ENCODE measurements at regions not wholly inside any gene's neighbourhood (a gene's known extent, or its start where the extent isn't known, plus 50 kb on each side); places are given as distances from the start of the nearest gene placed in this dataset.
"Not testable (repeated sequence)": the region's sequence is repeated elsewhere in the genome, so short reads cannot be mapped to it uniquely, and the experiment has no call there.

- H3K9me3 ChIP-seq (ENCODE audit: control insufficient read depth, low read length), result peaks cover 12% of the 10 kb centered on the region
- DNase-seq (ENCODE audit: low read depth), result no peak
- no peaks in the 10 kb centered on the region for H3K36me3 ChIP-seq (ENCODE audit: control insufficient read depth, insufficient read depth, low read length, severe bottlenecking)
- no peaks in the 10 kb centered on the region for H3K27me3 ChIP-seq (replicated peaks; ENCODE audit: control insufficient read depth, insufficient read depth, low read length)
- H3K4me3 ChIP-seq (ENCODE audit: low read length), result no peak overlapping the region
- H3K9ac ChIP-seq (ENCODE audit: low read length), result no peak overlapping the region
- H3K4me1 ChIP-seq (ENCODE audit: control insufficient read depth, insufficient read depth, low read length), result no peaks in the 10 kb centered on the region
Measured at GRCh38 chr2:83923531-83923930, 535.5 kb downstream of the SUCLG1 start.

DNA sequence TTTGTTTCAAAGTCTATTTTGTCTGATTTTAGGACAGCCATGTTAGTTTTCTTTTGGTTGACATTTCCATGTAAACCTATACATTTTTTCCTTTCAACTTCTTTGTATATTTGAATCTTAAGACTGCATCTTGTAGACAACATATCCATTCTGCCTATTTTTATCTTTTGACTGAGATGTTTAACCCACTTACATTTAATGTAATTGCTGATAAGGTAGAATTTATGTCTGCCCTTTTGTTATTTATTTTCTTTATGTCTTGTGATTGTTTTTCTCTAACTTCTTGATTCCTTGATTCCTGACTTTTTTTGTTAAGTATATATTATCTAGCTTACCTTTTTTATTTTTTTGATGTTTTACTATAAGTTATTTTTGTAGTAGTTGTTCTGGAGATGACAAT is 542.5 kb downstream of the SUCLG1 start:
- Histone ChIP-seq H3K36me3 (ENCODE audit: control insufficient read depth, insufficient read depth, low read length, severe bottlenecking) (no peaks in the 10 kb centered on the region), H3K9me3 (ENCODE audit: control insufficient read depth, low read length) (peaks cover 6% of the 10 kb centered on the region), H3K9ac (ENCODE audit: low read length) (no peak overlapping the region), H3K4me3 (ENCODE audit: low read length) (no peak overlapping the region), H3K27me3 (replicated peaks; ENCODE audit: control insufficient read depth, insufficient read depth, low read length) (no peaks in the 10 kb centered on the region), H3K4me1 (ENCODE audit: control insufficient read depth, insufficient read depth, low read length) (no peaks in the 10 kb centered on the region)
- no peak for DNase-seq (ENCODE audit: low read depth)

DNA sequence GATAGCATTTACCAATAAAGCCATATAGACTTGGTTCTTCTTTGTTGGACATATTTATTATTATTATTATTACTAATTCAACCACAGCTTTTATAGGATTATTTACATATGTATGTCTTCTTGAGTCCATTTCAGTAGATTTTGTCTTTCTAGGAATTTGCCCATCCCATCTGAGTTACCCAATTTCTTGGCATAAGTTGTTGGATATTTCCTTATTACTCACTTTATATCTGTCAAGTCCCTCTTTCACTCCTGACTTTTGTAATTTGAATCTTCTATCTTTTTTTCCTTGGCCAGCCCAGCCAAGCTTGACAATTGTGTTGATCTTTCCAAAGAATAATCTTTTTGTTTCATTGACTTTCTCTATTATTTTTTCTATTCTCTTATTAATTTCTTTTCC is 543.7 kb downstream of the SUCLG1 start:
- Histone ChIP-seq H3K4me1 (ENCODE audit: control insufficient read depth, insufficient read depth, low read length) (no peaks in the 10 kb centered on the region), H3K36me3 (ENCODE audit: control insufficient read depth, insufficient read depth, low read length, severe bottlenecking) (no peaks in the 10 kb centered on the region), H3K9me3 (ENCODE audit: control insufficient read depth, low read length) (no peaks in the 10 kb centered on the region), H3K27me3 (replicated peaks; ENCODE audit: control insufficient read depth, insufficient read depth, low read length) (no peaks in the 10 kb centered on the region), H3K9ac (ENCODE audit: low read length) (no peak overlapping the region), H3K4me3 (ENCODE audit: low read length) (no peak overlapping the region)
- DNase-seq (ENCODE audit: low read depth), result no peak

DNA sequence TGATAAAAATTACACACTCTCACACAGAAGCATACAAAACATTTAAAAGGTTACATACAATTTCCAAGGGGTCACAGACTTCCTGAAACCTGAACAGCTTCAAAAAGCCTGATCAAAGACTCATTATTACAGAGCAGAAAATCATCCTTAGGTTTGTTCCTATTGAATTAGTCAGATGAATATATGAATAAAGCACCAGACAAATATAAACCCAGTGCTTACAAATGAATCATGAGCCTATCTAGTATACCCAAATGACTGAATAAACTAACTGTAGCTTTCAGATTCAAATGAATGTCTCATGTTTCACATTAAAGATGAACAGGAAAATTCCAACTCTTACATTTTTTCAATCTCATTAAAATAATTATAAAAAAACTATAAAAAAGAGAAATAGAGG is 550.3 kb downstream of the SUCLG1 start:
- no peak overlapping the region for H3K9ac ChIP-seq (ENCODE audit: low read length)
- no peaks in the 10 kb centered on the region for H3K27me3 ChIP-seq (replicated peaks; ENCODE audit: control insufficient read depth, insufficient read depth, low read length)
- H3K4me1 ChIP-seq (ENCODE audit: control insufficient read depth, insufficient read depth, low read length), result no peaks in the 10 kb centered on the region
- DNase-seq (ENCODE audit: low read depth), result no peak
- no peaks in the 10 kb centered on the region for H3K36me3 ChIP-seq (ENCODE audit: control insufficient read depth, insufficient read depth, low read length, severe bottlenecking)
- H3K9me3 ChIP-seq (ENCODE audit: control insufficient read depth, low read length), result peaks cover 7% of the 10 kb centered on the region
- no peak overlapping the region for H3K4me3 ChIP-seq (ENCODE audit: low read length)

DNA sequence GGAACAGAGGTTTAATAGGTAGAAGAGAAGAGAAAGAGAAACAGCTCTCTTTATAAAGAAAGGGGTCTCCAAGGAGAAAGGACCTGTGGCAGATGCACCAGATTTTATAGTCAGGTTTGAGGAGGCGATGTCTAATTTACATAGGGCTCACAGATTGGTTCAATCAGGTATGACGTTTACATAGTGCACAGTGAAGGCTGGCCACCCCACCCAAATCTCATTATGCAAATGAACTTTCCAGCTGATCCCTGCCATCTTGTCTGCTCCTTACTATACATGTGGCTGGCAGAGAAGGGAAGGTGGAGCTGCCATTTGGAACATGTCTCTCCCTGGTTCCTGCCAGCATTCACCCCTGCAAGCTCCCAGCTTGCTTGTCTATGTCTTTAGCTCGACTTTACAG is 557.8 kb downstream of the SUCLG1 start:
- no peaks in the 10 kb centered on the region for H3K27me3 ChIP-seq (replicated peaks; ENCODE audit: control insufficient read depth, insufficient read depth, low read length)
- H3K4me1 ChIP-seq (ENCODE audit: control insufficient read depth, insufficient read depth, low read length), result no peaks in the 10 kb centered on the region
- H3K36me3 ChIP-seq (ENCODE audit: control insufficient read depth, insufficient read depth, low read length, severe bottlenecking), result no peaks in the 10 kb centered on the region
- no peak overlapping the region for H3K9ac ChIP-seq (ENCODE audit: low read length)
- no peaks in the 10 kb centered on the region for H3K9me3 ChIP-seq (ENCODE audit: control insufficient read depth, low read length)
- H3K4me3 ChIP-seq (ENCODE audit: low read length), result no peak overlapping the region
- DNase-seq (ENCODE audit: low read depth), result no peak

- Histone ChIP-seq H3K4me1 (ENCODE audit: control insufficient read depth, insufficient read depth, low read length) (no peaks in the 10 kb centered on the region), H3K4me3 (ENCODE audit: low read length) (no peak overlapping the region), H3K27me3 (replicated peaks; ENCODE audit: control insufficient read depth, insufficient read depth, low read length) (no peaks in the 10 kb centered on the region), H3K9ac (ENCODE audit: low read length) (no peak overlapping the region), H3K36me3 (ENCODE audit: control insufficient read depth, insufficient read depth, low read length, severe bottlenecking) (no peaks in the 10 kb centered on the region), H3K9me3 (ENCODE audit: control insufficient read depth, low read length) (no peaks in the 10 kb centered on the region)
- DNase-seq (ENCODE audit: low read depth), result no peak
Measured at GRCh38 chr2:83900862-83901261, 558.2 kb downstream of the SUCLG1 start.

DNA sequence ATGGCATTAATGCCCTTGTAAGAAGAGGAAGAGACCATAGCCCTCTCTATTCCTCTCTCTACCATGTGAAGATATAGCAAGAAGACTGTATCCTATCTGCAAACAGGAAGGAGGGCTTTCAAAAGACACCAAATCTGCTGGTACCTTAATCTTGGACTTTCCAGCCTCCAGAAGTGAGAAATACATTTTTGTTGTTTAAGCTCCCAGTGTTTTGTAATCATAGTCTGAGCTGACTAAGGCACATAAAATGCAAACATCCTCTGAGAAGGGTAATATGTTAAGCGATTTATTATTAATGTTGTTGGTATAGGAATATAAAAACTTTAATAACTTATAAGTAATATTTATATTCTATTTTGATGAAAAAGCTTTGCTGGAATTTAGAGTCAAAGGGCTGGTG is 559.8 kb downstream of the SUCLG1 start:
- no peaks in the 10 kb centered on the region for H3K9me3 ChIP-seq (ENCODE audit: control insufficient read depth, low read length)
- H3K4me1 ChIP-seq (ENCODE audit: control insufficient read depth, insufficient read depth, low read length), result no peaks in the 10 kb centered on the region
- no peak overlapping the region for H3K4me3 ChIP-seq (ENCODE audit: low read length)
- DNase-seq (ENCODE audit: low read depth), result no peak
- H3K9ac ChIP-seq (ENCODE audit: low read length), result no peak overlapping the region
- H3K36me3 ChIP-seq (ENCODE audit: control insufficient read depth, insufficient read depth, low read length, severe bottlenecking), result no peaks in the 10 kb centered on the region
- H3K27me3 ChIP-seq (replicated peaks; ENCODE audit: control insufficient read depth, insufficient read depth, low read length), result no peaks in the 10 kb centered on the region

GRCh38 chr2:83894976-83895375 is 564.1 kb downstream of the SUCLG1 start:
- Histone ChIP-seq H3K4me3 (ENCODE audit: low read length) (no peak overlapping the region), H3K27me3 (replicated peaks; ENCODE audit: control insufficient read depth, insufficient read depth, low read length) (no peaks in the 10 kb centered on the region), H3K4me1 (ENCODE audit: control insufficient read depth, insufficient read depth, low read length) (no peaks in the 10 kb centered on the region), H3K9ac (ENCODE audit: low read length) (no peak overlapping the region), H3K9me3 (ENCODE audit: control insufficient read depth, low read length) (no peaks in the 10 kb centered on the region), H3K36me3 (ENCODE audit: control insufficient read depth, insufficient read depth, low read length, severe bottlenecking) (no peaks in the 10 kb centered on the region)
- no peak for DNase-seq (ENCODE audit: low read depth)

- H3K9me3 ChIP-seq (ENCODE audit: control insufficient read depth, low read length), result no peaks in the 10 kb centered on the region
- H3K4me1 ChIP-seq (ENCODE audit: control insufficient read depth, insufficient read depth, low read length), result no peaks in the 10 kb centered on the region
- no peak overlapping the region for H3K9ac ChIP-seq (ENCODE audit: low read length)
- no peaks in the 10 kb centered on the region for H3K27me3 ChIP-seq (replicated peaks; ENCODE audit: control insufficient read depth, insufficient read depth, low read length)
- H3K4me3 ChIP-seq (ENCODE audit: low read length), result no peak overlapping the region
- DNase-seq (ENCODE audit: low read depth), result no peak
- no peaks in the 10 kb centered on the region for H3K36me3 ChIP-seq (ENCODE audit: control insufficient read depth, insufficient read depth, low read length, severe bottlenecking)
Measured at GRCh38 chr2:83887757-83888156, 571.3 kb downstream of the SUCLG1 start.

DNA sequence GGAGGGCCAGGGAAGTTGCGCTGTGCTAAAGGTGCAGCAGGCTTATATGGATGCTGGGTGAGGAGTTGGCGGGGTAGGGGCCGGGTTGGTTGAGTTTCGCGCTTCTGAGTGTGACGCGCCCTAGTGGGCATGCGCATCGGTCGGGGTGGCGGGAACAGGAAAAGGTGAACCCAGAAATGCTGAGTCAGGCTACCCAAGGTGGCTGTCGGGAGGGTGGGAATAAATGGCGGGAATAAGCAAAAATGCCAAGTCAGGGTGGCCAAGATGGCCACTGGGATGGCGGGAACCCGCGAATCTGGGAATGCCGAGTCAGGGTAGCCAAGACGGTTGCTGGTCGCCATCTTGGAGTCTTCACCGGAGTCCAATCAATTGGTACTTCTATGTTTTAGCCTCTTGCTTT is 580.0 kb downstream of the SUCLG1 start:
- no peak overlapping the region for H3K9ac ChIP-seq (ENCODE audit: low read length)

GRCh38 chr2:83877261-83877660 is 581.8 kb downstream of the SUCLG1 start:
- H3K9ac ChIP-seq (ENCODE audit: low read length); DNase-seq (ENCODE audit: low read depth); H3K4me1 ChIP-seq (ENCODE audit: control insufficient read depth, insufficient read depth, low read length); H3K36me3 ChIP-seq (ENCODE audit: control insufficient read depth, insufficient read depth, low read length, severe bottlenecking); H3K9me3 ChIP-seq (ENCODE audit: control insufficient read depth, low read length); H3K27me3 ChIP-seq (replicated peaks; ENCODE audit: control insufficient read depth, insufficient read depth, low read length); H3K4me3 ChIP-seq (ENCODE audit: low read length): not testable (repeated sequence)

More for the DNA sequence above, 580.0 kb downstream of the SUCLG1 start:
- Histone ChIP-seq H3K27me3 (replicated peaks; ENCODE audit: control insufficient read depth, insufficient read depth, low read length) (no peaks in the 10 kb centered on the region), H3K9me3 (ENCODE audit: control insufficient read depth, low read length) (peaks cover 2% of the 10 kb centered on the region), H3K4me3 (ENCODE audit: low read length) (no peak overlapping the region), H3K36me3 (ENCODE audit: control insufficient read depth, insufficient read depth, low read length, severe bottlenecking) (no peaks in the 10 kb centered on the region), H3K4me1 (ENCODE audit: control insufficient read depth, insufficient read depth, low read length) (no peaks in the 10 kb centered on the region)
- DNase-seq (ENCODE audit: low read depth), result no peak

DNA sequence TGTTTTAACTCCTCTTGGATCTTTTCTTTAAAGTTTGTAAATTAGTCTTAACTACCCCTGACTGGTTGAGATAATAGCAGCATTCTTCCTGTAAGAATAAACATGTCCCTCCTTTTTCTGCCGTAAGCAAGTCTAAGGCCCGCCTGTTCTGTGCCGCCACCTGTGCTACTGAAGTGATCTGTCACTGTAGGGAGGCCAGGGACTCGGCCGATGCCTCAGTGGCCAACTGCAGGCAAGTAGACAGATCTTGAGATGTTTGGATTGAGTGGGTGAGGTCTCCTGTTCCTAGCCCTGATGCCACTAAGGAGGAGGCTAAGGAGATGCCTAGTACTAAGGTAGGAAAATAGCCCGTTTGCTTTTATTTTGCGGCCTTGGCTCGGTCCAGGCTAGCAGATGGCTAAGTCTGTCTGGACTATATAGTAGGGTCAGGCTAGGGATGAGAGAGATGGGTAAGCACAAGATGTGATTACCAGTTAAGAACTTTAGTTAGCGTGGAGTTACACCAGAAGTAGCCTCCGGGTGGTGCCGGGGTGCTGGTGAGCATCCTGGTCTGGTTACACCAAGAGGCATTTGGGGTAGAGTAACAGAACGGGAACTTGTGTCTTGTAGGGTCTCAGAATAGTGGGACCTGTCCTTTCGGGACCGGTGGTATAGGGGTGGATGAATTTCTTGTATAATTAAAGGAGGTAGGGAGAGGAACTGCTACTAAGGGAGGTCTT is 584.2 kb downstream of the SUCLG1 start:
- H3K9ac ChIP-seq (ENCODE audit: low read length), result no peak overlapping the region
- H3K4me1 ChIP-seq (ENCODE audit: control insufficient read depth, insufficient read depth, low read length), result no peaks in the 10 kb centered on the region
- DNase-seq (ENCODE audit: low read depth), result no peak
- H3K36me3 ChIP-seq (ENCODE audit: control insufficient read depth, insufficient read depth, low read length, severe bottlenecking), result no peaks in the 10 kb centered on the region
- H3K9me3 ChIP-seq (ENCODE audit: control insufficient read depth, low read length), result peaks cover 2% of the 10 kb centered on the region
- no peaks in the 10 kb centered on the region for H3K27me3 ChIP-seq (replicated peaks; ENCODE audit: control insufficient read depth, insufficient read depth, low read length)
- no peak overlapping the region for H3K4me3 ChIP-seq (ENCODE audit: low read length)
